HG03159 (cell line): ENCODE measurements at regions not wholly inside any gene's neighbourhood (a gene's known extent, or its start where the extent isn't known, plus 50 kb on each side); places are given as distances from the start of the nearest gene placed in this dataset.

Source experiments
- ATAC-seq: cut with Tn5 transposase; IDR thresholded peaks from one replicate; pipeline ENCODE4 v1.9.1; 2021; ENCODE audit warnings: mild to moderate bottlenecking, moderate library complexity; ENCODE audit not compliant: unreplicated experiment

DNA sequence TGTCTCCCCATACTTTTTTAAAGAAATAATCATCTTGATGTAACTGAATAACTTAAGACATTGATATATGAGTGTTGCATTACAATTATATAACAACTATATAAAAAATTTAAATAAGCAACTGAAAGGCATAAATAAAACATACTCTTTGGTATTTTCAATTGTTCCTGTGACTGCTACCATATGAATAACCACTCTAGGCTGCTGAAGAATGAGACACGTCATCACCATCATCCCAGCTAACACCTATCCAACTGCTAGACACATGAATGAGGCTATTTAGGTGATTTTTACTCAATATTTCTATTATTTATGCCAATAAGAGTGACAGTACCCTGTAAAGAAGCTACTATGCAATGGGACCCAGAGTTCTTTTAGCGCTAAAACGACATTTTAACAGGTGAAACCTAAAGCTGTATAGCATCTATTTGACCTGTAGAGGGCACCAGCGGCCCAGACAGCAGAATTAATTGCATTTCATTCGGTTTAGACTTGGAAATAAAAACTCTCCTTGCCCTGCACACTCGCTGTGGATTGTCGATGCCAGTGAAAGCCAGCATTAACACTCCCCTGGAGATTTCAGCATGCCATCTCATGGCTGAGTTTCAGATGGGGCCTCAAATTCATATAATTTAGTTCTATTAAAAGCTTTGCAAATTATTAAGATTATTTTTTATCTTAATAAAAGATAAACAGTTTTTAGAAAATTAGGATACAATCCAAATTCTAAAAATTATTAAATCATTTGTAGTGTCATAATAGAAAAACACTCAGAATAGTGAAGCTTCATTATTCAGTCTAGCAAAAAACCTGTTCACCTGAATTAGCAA is 89.4 kb upstream of the MAP2 start:
- peak; percentile 87 for ATAC-seq

DNA sequence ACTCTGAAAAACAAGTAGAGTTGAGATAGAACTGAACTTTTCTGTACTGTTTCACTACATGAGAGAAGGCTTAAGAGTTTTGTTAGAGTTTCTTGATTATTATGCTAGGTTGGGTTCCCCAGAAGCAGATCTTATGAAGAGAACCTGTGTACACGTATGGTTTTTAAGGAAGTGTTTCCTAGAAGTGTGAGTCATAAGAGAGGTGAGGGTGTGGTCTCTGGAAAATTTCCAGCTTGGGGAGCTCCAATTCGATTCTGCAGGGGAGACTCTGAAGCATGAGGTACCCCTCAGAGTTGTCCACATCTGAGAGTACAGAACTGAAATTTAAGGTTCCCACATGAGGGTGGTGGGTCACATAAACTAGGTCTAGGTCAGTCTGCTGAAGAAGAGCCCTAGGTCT is 83.3 kb upstream of the MAP2 start:
- no peak for ATAC-seq

DNA sequence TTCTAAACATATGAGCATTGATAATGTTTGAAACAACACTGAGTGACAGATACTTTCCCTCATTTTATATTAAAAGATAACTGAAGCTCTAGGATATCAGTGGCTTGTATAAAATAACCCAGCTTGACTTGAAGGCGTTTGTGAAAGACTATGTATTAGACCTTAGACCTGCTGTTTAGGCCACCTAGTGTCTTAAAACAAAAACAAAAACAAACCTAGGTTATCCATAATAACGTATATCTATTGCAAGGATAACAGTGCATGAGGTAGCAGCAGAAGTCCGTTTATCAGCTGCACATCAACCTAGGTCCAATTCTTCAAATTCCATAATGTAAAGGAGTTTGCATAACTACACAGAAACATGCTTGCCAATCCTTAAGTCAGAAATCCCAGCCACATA is 79.5 kb upstream of the MAP2 start:
- ATAC-seq = no peak

DNA sequence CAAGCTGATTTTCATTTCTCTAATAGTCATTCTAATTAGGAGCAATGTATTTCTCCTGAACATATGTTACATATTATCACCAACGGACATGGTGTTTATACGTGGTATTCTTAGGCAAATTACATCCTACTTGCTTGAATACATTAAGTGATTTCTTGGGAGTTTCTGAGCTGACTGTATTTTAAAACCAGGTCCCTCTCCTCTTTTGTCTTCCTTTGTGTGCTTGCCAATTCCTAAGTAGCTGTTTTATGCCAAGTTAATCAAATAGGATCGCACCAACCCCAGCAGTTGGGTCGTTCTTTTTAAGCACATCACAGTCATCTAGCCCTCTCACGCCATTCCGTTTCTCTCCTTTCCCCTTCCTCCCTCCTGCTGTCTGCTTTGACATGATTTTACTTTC is 75.4 kb upstream of the MAP2 start:
- ATAC-seq = no peak

DNA sequence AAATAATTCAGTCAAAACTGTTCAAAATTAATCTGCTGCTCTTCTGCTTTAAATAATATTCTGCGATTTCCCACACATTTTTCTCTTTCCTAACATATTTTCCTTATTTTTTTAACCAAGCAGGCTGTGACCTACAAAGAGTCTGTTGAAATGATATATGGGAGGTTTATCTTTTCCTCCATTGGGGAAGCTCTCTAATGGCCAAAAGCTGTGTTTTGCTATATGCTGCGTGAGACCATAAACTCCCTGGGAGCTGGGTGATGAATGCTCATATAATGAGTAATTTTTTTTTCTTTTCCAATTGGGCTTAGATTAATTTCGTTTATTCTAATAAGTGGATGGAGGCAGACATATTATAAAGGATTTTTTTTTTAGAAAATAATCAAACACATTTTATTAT is 72.2 kb upstream of the MAP2 start:
- no peak for ATAC-seq

DNA sequence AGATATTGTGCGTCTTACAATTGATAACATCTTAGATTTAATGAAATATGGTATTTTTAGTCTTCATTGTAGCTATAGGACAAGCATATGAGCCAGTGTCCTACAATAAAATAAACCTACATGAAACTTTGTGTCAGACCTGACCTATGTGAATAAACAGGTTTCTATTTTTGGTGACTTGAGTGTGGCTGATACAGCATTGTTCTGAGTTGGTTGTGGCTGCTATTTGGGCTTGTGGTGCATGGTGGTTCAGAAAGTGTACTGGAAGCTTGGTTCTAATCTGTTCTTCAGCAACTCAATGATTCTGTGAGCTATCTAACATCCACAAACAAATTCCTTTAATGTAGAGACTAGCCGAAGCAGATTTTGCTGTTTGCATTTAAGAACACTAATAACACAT is 64.9 kb upstream of the MAP2 start:
- ATAC-seq = no peak

DNA sequence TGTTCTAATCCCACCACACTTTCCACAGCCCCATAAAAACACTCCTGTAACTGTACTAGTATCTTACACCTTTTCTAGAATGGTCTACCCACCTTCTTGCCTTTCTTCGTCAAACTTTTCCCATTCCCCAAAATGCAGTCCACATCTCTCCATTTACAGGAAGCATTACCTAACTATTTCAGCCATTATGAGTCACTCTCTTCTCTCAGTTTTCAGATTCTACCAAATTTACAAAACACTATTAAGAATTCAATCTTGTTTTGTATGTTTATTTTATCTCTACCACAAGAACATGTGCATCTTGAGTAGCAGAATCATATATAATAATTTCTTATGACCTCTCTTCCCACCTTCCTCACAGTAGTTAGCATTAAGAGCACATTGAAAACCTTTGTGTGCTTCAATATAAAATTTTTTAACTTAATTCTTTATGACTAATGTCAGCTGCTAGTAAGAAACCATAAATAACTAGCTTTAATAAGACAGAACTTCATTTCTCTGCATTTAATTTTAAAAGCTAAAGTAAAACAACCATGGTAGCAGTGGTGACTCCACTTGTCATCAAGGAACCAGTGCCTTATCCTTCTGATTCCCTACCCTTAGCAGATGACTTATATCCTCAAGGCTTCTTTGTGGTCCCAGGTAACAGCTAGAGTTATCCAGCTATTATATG is 56.6 kb upstream of the MAP2 start:
- ATAC-seq = no peak

DNA sequence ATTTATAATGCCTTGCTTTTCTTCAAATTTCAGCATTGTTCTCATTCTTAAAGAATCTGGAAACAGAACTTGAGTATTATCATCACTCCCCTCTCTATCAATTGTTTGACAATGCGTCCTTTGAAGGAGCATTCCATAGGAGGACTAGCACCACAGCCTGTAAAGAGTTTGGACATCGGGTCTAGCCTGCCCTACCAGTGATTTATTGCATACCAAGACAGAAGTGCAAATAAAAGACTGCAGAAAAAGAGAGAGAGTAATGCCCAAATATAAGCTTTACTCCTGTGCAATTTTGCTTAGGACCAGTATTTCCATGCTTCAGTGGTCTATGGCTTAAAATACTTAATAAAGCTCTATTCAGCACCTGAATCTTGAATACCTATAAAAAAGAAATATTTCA is 55.4 kb upstream of the MAP2 start:
- no peak for ATAC-seq

DNA sequence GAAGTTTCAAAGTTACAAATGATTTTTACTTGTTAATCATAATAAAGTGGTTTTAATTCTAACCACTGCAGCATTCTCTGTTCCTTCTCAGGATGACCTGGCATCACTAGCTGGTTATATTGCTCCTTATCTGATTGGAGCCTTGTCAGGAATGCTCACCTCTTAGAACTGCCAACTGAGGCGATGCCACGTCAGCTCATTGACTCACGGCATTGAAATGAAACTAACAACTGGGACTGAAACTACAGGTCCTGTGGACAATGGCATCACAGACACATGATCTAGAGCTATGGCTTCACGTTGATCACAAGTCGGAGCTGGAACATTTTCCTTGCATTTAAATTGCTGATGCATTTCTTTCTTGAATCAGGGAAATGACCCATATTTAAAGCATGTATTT is 54.9 kb upstream of the MAP2 start:
- ATAC-seq = peak; percentile 71

DNA sequence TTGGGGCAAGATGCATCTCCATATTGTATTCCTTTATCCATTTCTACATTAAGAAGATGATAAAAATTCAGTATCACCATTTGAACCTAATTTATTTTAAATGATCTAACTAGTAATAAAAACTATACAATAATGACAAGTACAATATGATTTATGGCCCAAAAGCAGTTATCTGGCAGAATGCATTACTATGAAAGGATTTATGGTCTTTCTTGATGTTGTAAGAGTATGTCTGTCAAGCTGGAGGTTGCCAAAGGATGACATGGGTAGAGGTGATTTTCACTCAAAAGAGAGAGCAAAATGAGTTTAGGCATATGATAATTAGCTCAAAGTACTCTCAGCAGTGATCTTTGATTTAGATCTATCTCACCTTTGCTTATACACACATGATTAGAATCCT is 54.2 kb upstream of the MAP2 start:
- ATAC-seq = no peak

DNA sequence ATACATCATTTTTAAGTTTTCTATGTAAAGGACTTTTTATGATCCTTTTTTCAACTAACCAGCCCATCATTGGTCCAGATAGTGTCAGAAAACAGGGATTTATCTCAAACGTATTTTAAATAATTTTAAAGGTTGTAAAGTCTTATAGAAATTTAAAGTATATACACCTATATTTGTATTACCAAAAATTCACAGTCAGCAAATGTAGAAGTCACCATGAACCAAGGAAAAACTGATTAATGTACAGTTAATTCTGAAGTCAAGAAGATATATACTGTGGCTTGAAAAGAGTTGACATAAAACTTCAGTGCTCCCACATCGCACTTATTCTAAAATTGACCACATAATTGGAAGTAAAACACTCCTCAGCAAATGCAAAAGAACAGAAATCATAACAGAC is 52.4 kb upstream of the MAP2 start:
- no peak for ATAC-seq
